ENCODE measurements at regions not wholly inside any gene's neighbourhood (a gene's known extent, or its start where the extent isn't known, plus 50 kb on each side); places are given as distances from the start of the nearest gene placed in this dataset.
A peak's percentile ranks its signal among the peaks of the same experiment; 100 is the strongest.

- DNase-seq (ENCODE audit: low spot score), result no peak
Measured at GRCh38 chr10:128930515-128930914, 536.5 kb upstream of the MGMT start.

GRCh38 chr10:128932071-128932820 is 534.8 kb upstream of the MGMT start:
- DNase-seq (ENCODE audit: low spot score), result no peak

- no peak for DNase-seq (ENCODE audit: low spot score)
Measured at GRCh38 chr10:128934492-128934891, 532.5 kb upstream of the MGMT start.

GRCh38 chr10:128936392-128936791 is 530.6 kb upstream of the MGMT start:
- no peak for DNase-seq (ENCODE audit: low spot score)

GRCh38 chr10:128938558-128938957 is 528.5 kb upstream of the MGMT start:
- no peak for DNase-seq (ENCODE audit: low spot score)

- no peak for DNase-seq (ENCODE audit: low spot score)
Measured at GRCh38 chr10:128940081-128940480, 527.0 kb upstream of the MGMT start.

- peak; percentile 84 for DNase-seq (ENCODE audit: low spot score)
Measured at GRCh38 chr10:128943111-128943510, 523.9 kb upstream of the MGMT start.

GRCh38 chr10:128945398-128945797 is 521.6 kb upstream of the MGMT start:
- no peak for DNase-seq (ENCODE audit: low spot score)

- DNase-seq (ENCODE audit: low spot score), result no peak
Measured at GRCh38 chr10:128950159-128950915, 516.7 kb upstream of the MGMT start.

- no peak for DNase-seq (ENCODE audit: low spot score)
Measured at GRCh38 chr10:128950916-128951275, 516.1 kb upstream of the MGMT start.

GRCh38 chr10:128952856-128953255 is 514.2 kb upstream of the MGMT start:
- no peak for DNase-seq (ENCODE audit: low spot score)

- DNase-seq (ENCODE audit: low spot score), result no peak
Measured at GRCh38 chr10:128956149-128956548, 510.9 kb upstream of the MGMT start.

GRCh38 chr10:128957221-128957620 is 509.8 kb upstream of the MGMT start:
- no peak for DNase-seq (ENCODE audit: low spot score)

GRCh38 chr10:128958834-128959690 is 508.0 kb upstream of the MGMT start:
- DNase-seq (ENCODE audit: low spot score), result no peak

GRCh38 chr10:128959746-128960145 is 507.3 kb upstream of the MGMT start:
- no peak for DNase-seq (ENCODE audit: low spot score)

- no peak for DNase-seq (ENCODE audit: low spot score)
Measured at GRCh38 chr10:128960517-128960916, 506.5 kb upstream of the MGMT start.

- DNase-seq (ENCODE audit: low spot score), result no peak
Measured at GRCh38 chr10:128962182-128962581, 504.9 kb upstream of the MGMT start.

- DNase-seq (ENCODE audit: low spot score), result peak; percentile 39
Measured at GRCh38 chr10:128963211-128964099, 503.6 kb upstream of the MGMT start.

GRCh38 chr10:128964100-128964403 is 503.0 kb upstream of the MGMT start:
- no peak for DNase-seq (ENCODE audit: low spot score)

- DNase-seq (ENCODE audit: low spot score), result no peak
Measured at GRCh38 chr10:128967980-128968756, 498.9 kb upstream of the MGMT start.

GRCh38 chr10:128969551-128969950 is 497.5 kb upstream of the MGMT start:
- DNase-seq (ENCODE audit: low spot score), result no peak

Measured in putamen (tissue), 1 donor.